ENCODE measurements at regions not wholly inside any gene's neighbourhood (a gene's known extent, or its start where the extent isn't known, plus 50 kb on each side); places are given as distances from the start of the nearest gene placed in this dataset.

GRCh38 chr13:109680930-109681329 lies 105.5 kb downstream of the IRS2 start:
- H3K36me3 Mint-ChIP-seq, result no peaks in the 10 kb centered on the region
- no peaks in the 10 kb centered on the region for H3K4me1 ChIP-seq (ENCODE audit: insufficient read depth, low read length)
- H3K9me3 ChIP-seq (ENCODE audit: control insufficient read depth in 1 of 2, low read length in 2 of 2), result no peaks in the 10 kb centered on the region
- no peaks in the 10 kb centered on the region for H3K36me3 ChIP-seq (ENCODE audit: insufficient read depth, low read length)
- POLR2A ChIA-PET (ENCODE audit: partially characterized antibody), result no interaction called here
- H3K27ac Mint-ChIP-seq, result no peak overlapping the region
- no peaks in the 10 kb centered on the region for H3K27me3 ChIP-seq (ENCODE audit: insufficient read depth, low read length)
- no peak for DNase-seq
- no peak overlapping the region for H3K27ac ChIP-seq (ENCODE audit: low read depth, low read length)
- no peak overlapping the region for H3K4me3 Mint-ChIP-seq
- H3K9me3 Mint-ChIP-seq, result peaks cover 0 to 4% (median 0%) of the 10 kb centered on the region in 8 donors
- intact Hi-C loops (cut with micrococcal nuclease), result no loop called here
- H3K4me1 Mint-ChIP-seq, result peaks cover 0 to 2% (median 0%) of the 10 kb centered on the region in 4 donors
- H3K27me3 Mint-ChIP-seq, result peaks cover 13 to 19% of the 10 kb centered on the region in 2 donors
- no peak overlapping the region for H3K4me3 ChIP-seq (ENCODE audit: low read length in 2 of 2)
- CTCF ChIA-PET (ENCODE audit: partially characterized antibody), result no interaction called here

- peaks cover 0 to 4% (median 0%) of the 10 kb centered on the region in 8 donors for H3K9me3 Mint-ChIP-seq
- DNase-seq, result no peak
- POLR2A ChIA-PET (ENCODE audit: partially characterized antibody), result no interaction called here
- H3K4me3 Mint-ChIP-seq, result no peak overlapping the region
- Histone ChIP-seq H3K9me3 (ENCODE audit: control insufficient read depth in 1 of 2, low read length in 2 of 2) (no peaks in the 10 kb centered on the region), H3K4me1 (ENCODE audit: insufficient read depth, low read length) (no peaks in the 10 kb centered on the region), H3K36me3 (ENCODE audit: insufficient read depth, low read length) (no peaks in the 10 kb centered on the region), H3K27ac (ENCODE audit: low read depth, low read length) (no peak overlapping the region), H3K4me3 (ENCODE audit: low read length in 2 of 2) (no peak overlapping the region), H3K27me3 (ENCODE audit: insufficient read depth, low read length) (no peaks in the 10 kb centered on the region)
- no peaks in the 10 kb centered on the region for H3K36me3 Mint-ChIP-seq
- intact Hi-C loops (cut with micrococcal nuclease), result no loop called here
- no peak overlapping the region for H3K27ac Mint-ChIP-seq
- peaks cover 13 to 18% of the 10 kb centered on the region in 2 donors for H3K27me3 Mint-ChIP-seq
- H3K4me1 Mint-ChIP-seq, result peaks cover 0 to 2% (median 0%) of the 10 kb centered on the region in 4 donors
- CTCF ChIA-PET (ENCODE audit: partially characterized antibody), result no interaction called here
Observed at GRCh38 chr13:109680288-109680687, 106.1 kb downstream of the IRS2 start.

- Histone ChIP-seq H3K27me3 (ENCODE audit: insufficient read depth, low read length) (no peaks in the 10 kb centered on the region), H3K4me1 (ENCODE audit: insufficient read depth, low read length) (no peaks in the 10 kb centered on the region), H3K36me3 (ENCODE audit: insufficient read depth, low read length) (no peaks in the 10 kb centered on the region), H3K9me3 (ENCODE audit: control insufficient read depth in 1 of 2, low read length in 2 of 2) (no peaks in the 10 kb centered on the region), H3K27ac (ENCODE audit: low read depth, low read length) (no peak overlapping the region), H3K4me3 (ENCODE audit: low read length in 2 of 2) (no peak overlapping the region)
- Mint-ChIP-seq H3K4me1 (peaks cover 0 to 4% (median under 1%) of the 10 kb centered on the region in 4 donors), H3K27me3 (peaks cover 15 to 17% of the 10 kb centered on the region in 2 donors), H3K9me3 (peaks cover 0 to 4% (median 0%) of the 10 kb centered on the region in 8 donors), H3K36me3 (no peaks in the 10 kb centered on the region), H3K27ac (no peak overlapping the region), H3K4me3 (no peak overlapping the region)
- intact Hi-C loops (cut with micrococcal nuclease), result no loop called here
- DNase-seq, result no peak
- ChIA-PET POLR2A (ENCODE audit: partially characterized antibody) (no interaction called here), CTCF (ENCODE audit: partially characterized antibody) (no interaction called here)
Observed at GRCh38 chr13:109678459-109678858, 107.9 kb downstream of the IRS2 start.

DNA sequence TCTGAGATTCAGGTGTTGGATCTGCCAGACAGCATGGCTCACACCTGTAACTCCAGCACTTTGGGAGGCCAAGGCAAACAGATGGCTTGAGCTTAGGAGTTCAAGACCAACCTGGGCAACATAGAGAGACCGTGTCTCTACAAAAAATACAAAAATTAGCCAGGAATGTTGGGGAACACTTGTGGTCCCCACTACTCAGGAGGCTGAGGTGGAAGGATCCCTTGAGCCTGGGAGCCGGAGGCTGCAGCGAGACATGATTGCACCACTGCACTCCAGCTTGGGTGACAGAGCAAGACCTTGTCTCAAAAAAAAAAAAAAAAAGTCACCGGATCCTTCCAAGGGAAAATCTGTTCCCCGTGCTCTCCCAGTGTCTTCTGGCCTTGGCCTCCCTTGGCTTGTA lies 109.2 kb downstream of the IRS2 start:
- H3K4me1 ChIP-seq (ENCODE audit: insufficient read depth, low read length), result no peaks in the 10 kb centered on the region
- ChIA-PET CTCF (ENCODE audit: partially characterized antibody) (no interaction called here), POLR2A (ENCODE audit: partially characterized antibody) (no interaction called here)
- DNase-seq, result no peak
- H3K36me3 ChIP-seq (ENCODE audit: insufficient read depth, low read length), result no peaks in the 10 kb centered on the region
- Mint-ChIP-seq H3K27me3 (peaks cover 11% of the 10 kb centered on the region in 2 donors), H3K36me3 (no peaks in the 10 kb centered on the region), H3K9me3 (peaks cover 0 to 4% (median 0%) of the 10 kb centered on the region in 8 donors), H3K4me1 (peaks cover 0 to 4% (median 0%) of the 10 kb centered on the region in 4 donors), H3K4me3 (no peak overlapping the region), H3K27ac (no peak overlapping the region)
- no peaks in the 10 kb centered on the region for H3K9me3 ChIP-seq (ENCODE audit: control insufficient read depth in 1 of 2, low read length in 2 of 2)
- H3K27me3 ChIP-seq (ENCODE audit: insufficient read depth, low read length), result no peaks in the 10 kb centered on the region
- no peak overlapping the region for H3K4me3 ChIP-seq (ENCODE audit: low read length in 2 of 2)
- no peak overlapping the region for H3K27ac ChIP-seq (ENCODE audit: low read depth, low read length)
- intact Hi-C loops (cut with micrococcal nuclease), result no loop called here

GRCh38 chr13:109673477-109673876 lies 112.9 kb downstream of the IRS2 start:
- intact Hi-C loops (cut with micrococcal nuclease), result no loop called here
- no peaks in the 10 kb centered on the region for H3K36me3 Mint-ChIP-seq
- no peak overlapping the region for H3K4me3 Mint-ChIP-seq
- Histone ChIP-seq H3K27me3 (ENCODE audit: insufficient read depth, low read length) (no peaks in the 10 kb centered on the region), H3K36me3 (ENCODE audit: insufficient read depth, low read length) (no peaks in the 10 kb centered on the region), H3K9me3 (ENCODE audit: control insufficient read depth in 1 of 2, low read length in 2 of 2) (no peaks in the 10 kb centered on the region), H3K27ac (ENCODE audit: low read depth, low read length) (no peak overlapping the region), H3K4me3 (ENCODE audit: low read length in 2 of 2) (no peak overlapping the region), H3K4me1 (ENCODE audit: insufficient read depth, low read length) (no peaks in the 10 kb centered on the region)
- H3K9me3 Mint-ChIP-seq, result peaks cover 0 to 2% (median 0%) of the 10 kb centered on the region in 8 donors
- POLR2A ChIA-PET (ENCODE audit: partially characterized antibody), result no interaction called here
- H3K27me3 Mint-ChIP-seq, result peaks cover 9 to 10% of the 10 kb centered on the region in 2 donors
- no peak for DNase-seq
- CTCF ChIA-PET (ENCODE audit: partially characterized antibody), result no interaction called here
- no peak overlapping the region for H3K27ac Mint-ChIP-seq
- peaks cover 0 to 4% (median 0%) of the 10 kb centered on the region in 4 donors for H3K4me1 Mint-ChIP-seq

DNA sequence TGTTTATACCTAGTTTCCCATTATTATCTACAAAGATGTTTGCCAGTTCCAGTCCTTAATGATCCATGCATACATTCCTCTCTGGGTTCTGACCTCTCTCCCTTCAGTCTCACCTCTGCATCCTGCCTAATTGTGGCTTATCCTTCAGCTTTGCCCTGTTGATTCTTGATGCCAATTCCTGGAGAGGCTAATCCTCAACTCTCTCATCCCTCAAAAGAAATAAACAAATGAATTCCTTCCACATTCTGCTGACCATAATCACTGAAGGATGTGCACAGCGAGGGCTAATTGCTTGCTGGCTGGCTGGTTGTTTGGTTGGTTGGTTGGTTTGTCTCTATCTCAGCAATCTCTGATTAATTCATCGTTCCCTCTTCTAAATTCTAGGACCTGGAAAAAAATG lies 113.8 kb downstream of the IRS2 start:
- POLR2A ChIA-PET (ENCODE audit: partially characterized antibody), result no interaction called here
- H3K36me3 Mint-ChIP-seq, result no peaks in the 10 kb centered on the region
- Histone ChIP-seq H3K9me3 (ENCODE audit: control insufficient read depth in 1 of 2, low read length in 2 of 2) (no peaks in the 10 kb centered on the region), H3K4me3 (ENCODE audit: low read length in 2 of 2) (no peak overlapping the region), H3K27me3 (ENCODE audit: insufficient read depth, low read length) (no peaks in the 10 kb centered on the region), H3K4me1 (ENCODE audit: insufficient read depth, low read length) (no peaks in the 10 kb centered on the region), H3K27ac (ENCODE audit: low read depth, low read length) (no peak overlapping the region), H3K36me3 (ENCODE audit: insufficient read depth, low read length) (no peaks in the 10 kb centered on the region)
- H3K4me3 Mint-ChIP-seq, result no peak overlapping the region
- H3K27ac Mint-ChIP-seq, result no peak overlapping the region
- peaks cover 8 to 9% of the 10 kb centered on the region in 2 donors for H3K27me3 Mint-ChIP-seq
- no peak for DNase-seq
- H3K4me1 Mint-ChIP-seq, result peaks cover 0 to 4% (median 0%) of the 10 kb centered on the region in 4 donors
- H3K9me3 Mint-ChIP-seq, result peaks cover 0 to 2% (median 0%) of the 10 kb centered on the region in 8 donors
- CTCF ChIA-PET (ENCODE audit: partially characterized antibody), result no interaction called here
- intact Hi-C loops (cut with micrococcal nuclease), result no loop called here

GRCh38 chr13:109671919-109672318 lies 114.5 kb downstream of the IRS2 start:
- H3K36me3 Mint-ChIP-seq, result no peaks in the 10 kb centered on the region
- POLR2A ChIA-PET (ENCODE audit: partially characterized antibody), result no interaction called here
- H3K4me1 Mint-ChIP-seq, result peaks cover 0 to 4% (median 0%) of the 10 kb centered on the region in 4 donors
- intact Hi-C loops (cut with micrococcal nuclease), result no loop called here
- no peaks in the 10 kb centered on the region for H3K9me3 ChIP-seq (ENCODE audit: control insufficient read depth in 1 of 2, low read length in 2 of 2)
- CTCF ChIA-PET (ENCODE audit: partially characterized antibody), result no interaction called here
- no peaks in the 10 kb centered on the region for H3K9me3 Mint-ChIP-seq
- no peak overlapping the region for H3K27ac Mint-ChIP-seq
- H3K27ac ChIP-seq (ENCODE audit: low read depth, low read length), result no peak overlapping the region
- H3K4me3 Mint-ChIP-seq, result no peak overlapping the region
- no peak for DNase-seq
- H3K27me3 ChIP-seq (ENCODE audit: insufficient read depth, low read length), result no peaks in the 10 kb centered on the region
- H3K27me3 Mint-ChIP-seq, result peaks cover 7 to 9% of the 10 kb centered on the region in 2 donors
- H3K4me3 ChIP-seq (ENCODE audit: low read length in 2 of 2), result no peak overlapping the region
- H3K4me1 ChIP-seq (ENCODE audit: insufficient read depth, low read length), result no peaks in the 10 kb centered on the region
- no peaks in the 10 kb centered on the region for H3K36me3 ChIP-seq (ENCODE audit: insufficient read depth, low read length)

- intact Hi-C loops (cut with micrococcal nuclease), result no loop called here
- Histone ChIP-seq H3K27me3 (ENCODE audit: insufficient read depth, low read length) (no peaks in the 10 kb centered on the region), H3K27ac (ENCODE audit: low read depth, low read length) (no peak overlapping the region), H3K4me1 (ENCODE audit: insufficient read depth, low read length) (no peaks in the 10 kb centered on the region), H3K36me3 (ENCODE audit: insufficient read depth, low read length) (no peaks in the 10 kb centered on the region), H3K9me3 (ENCODE audit: control insufficient read depth in 1 of 2, low read length in 2 of 2) (no peaks in the 10 kb centered on the region), H3K4me3 (ENCODE audit: low read length in 2 of 2) (no peak overlapping the region)
- no peak for DNase-seq
- Mint-ChIP-seq H3K27ac (no peak overlapping the region), H3K4me1 (peaks cover 0 to 4% (median 0%) of the 10 kb centered on the region in 4 donors), H3K27me3 (peaks cover 7 to 10% of the 10 kb centered on the region in 2 donors), H3K4me3 (no peak overlapping the region), H3K9me3 (no peaks in the 10 kb centered on the region), H3K36me3 (no peaks in the 10 kb centered on the region)
- POLR2A ChIA-PET (ENCODE audit: partially characterized antibody), result no interaction called here
- CTCF ChIA-PET (ENCODE audit: partially characterized antibody), result interaction anchor here (0.5 kb wide), 1 partner anchor 196 kb away, joined by 3 read pairs; no protein-coding TSS in a partner anchor
Observed at GRCh38 chr13:109670776-109671175, 115.6 kb downstream of the IRS2 start.

All from CD4-positive, alpha-beta memory T cell (primary cell).